HEK293 (cell line): ENCODE measurements at regions not wholly inside any gene's neighbourhood (a gene's known extent, or its start where the extent isn't known, plus 50 kb on each side); places are given as distances from the start of the nearest gene placed in this dataset.

Source experiments
- CTCF ChIA-PET: fragments of 350-600 bp; formaldehyde crosslinking; extraction: SDS; loops from one replicate; lab custom pipeline; 2021; ENCODE audit warnings: antibody characterized with exemption; lab: Yijun Ruan, JAX
- POLR2A ChIA-PET: fragments of 300-600 bp; formaldehyde crosslinking; extraction: SDS; loops from one replicate; lab custom pipeline; 2020; ENCODE audit warnings: antibody characterized with exemption, inconsistent platforms; lab: Yijun Ruan, JAX
- H3K27ac ChIP-seq: fragments of 200-500 bp; sonication (Bioruptor generic); 2 replicates; pipeline ENCODE4 v1.5.1; 2014; ENCODE audit warnings: low read depth, low read length, control low read depth, inconsistent platforms; ENCODE audit errors: extremely low read depth
- H3K36me3 ChIP-seq, 2 experiments: fragments of 200-500 bp in 1 of 2; sonication (Bioruptor generic) in 1 of 2; 1 replicate in 1 of 2; 2 replicates in 1 of 2; pipeline ENCODE4 v1.5.1; 2014 to 2017; ENCODE audit warnings: inconsistent platforms in 2 of 2, low read length in 2 of 2; ENCODE audit not compliant: control insufficient read depth in 2 of 2, insufficient read depth in 1 of 2
- H3K4me1 ChIP-seq: fragments of 200-500 bp; sonication (Bioruptor generic); 2 replicates; pipeline ENCODE4 v1.5.1; 2014; ENCODE audit warnings: mild to moderate bottlenecking, low read length, inconsistent platforms; ENCODE audit not compliant: control insufficient read depth, insufficient read depth
- H3K4me3 ChIP-seq: 2 replicates; pipeline ENCODE4 v1.5.1; 2011; ENCODE audit warnings: low read depth, mild to moderate bottlenecking, control low read depth, low read length, moderate library complexity
- H3K9me3 ChIP-seq: fragments of 200-500 bp; sonication (Bioruptor generic); 2 replicates; pipeline ENCODE4 v1.5.1; 2014; ENCODE audit warnings: low read depth, low read length, inconsistent platforms; ENCODE audit not compliant: control insufficient read depth, insufficient read depth
- EGR2 ChIP-seq: fragments of 450-650 bp; formaldehyde crosslinking; IDR thresholded peaks from 2 replicates; pipeline ENCODE4 v1.5.1; 2016; ENCODE audit warnings: low read depth, missing biosample characterization, missing genetic modification characterization
- FEZF1 ChIP-seq: fragments of 450-650 bp; formaldehyde crosslinking; IDR thresholded peaks from 2 replicates; pipeline ENCODE4 v1.5.1; 2016; ENCODE audit warnings: missing biosample characterization, missing genetic modification characterization
- PRDM1 ChIP-seq: fragments of 450-650 bp; formaldehyde crosslinking; IDR thresholded peaks from 2 replicates; pipeline ENCODE4; 2016; ENCODE audit warnings: missing biosample characterization, missing genetic modification characterization
- SP2 ChIP-seq: fragments of 450-650 bp; formaldehyde crosslinking; IDR thresholded peaks from 2 replicates; pipeline ENCODE4 v1.5.1; 2016; ENCODE audit warnings: missing biosample characterization, missing genetic modification characterization
- SP7 ChIP-seq: fragments of 450-650 bp; formaldehyde crosslinking; IDR thresholded peaks from 2 replicates; pipeline ENCODE4 v1.5.1; 2016; ENCODE audit warnings: missing biosample characterization, missing genetic modification characterization
- YY1 ChIP-seq: fragments of 450-650 bp; formaldehyde crosslinking; IDR thresholded peaks from 2 replicates; pipeline ENCODE4 v1.5.1; 2018; ENCODE audit warnings: missing biosample characterization, missing genetic modification characterization
- ZBTB11 ChIP-seq: fragments of 450-650 bp; formaldehyde crosslinking; conservative IDR thresholded peaks from 2 replicates; pipeline ENCODE4 v1.5.1; 2016; ENCODE audit warnings: low read depth, missing biosample characterization, missing genetic modification characterization
- ZBTB20 ChIP-seq: fragments of 450-650 bp; formaldehyde crosslinking; IDR thresholded peaks from 2 replicates; pipeline ENCODE4 v1.5.1; 2016; ENCODE audit warnings: missing biosample characterization, missing genetic modification characterization
- ZBTB21 ChIP-seq: fragments of 450-650 bp; formaldehyde crosslinking; IDR thresholded peaks from 2 replicates; pipeline ENCODE4 v1.5.1; 2017; ENCODE audit warnings: missing biosample characterization, missing genetic modification characterization
- ZBTB7A ChIP-seq: fragments of 450-650 bp; formaldehyde crosslinking; IDR thresholded peaks from 2 replicates; pipeline ENCODE4 v1.5.1; 2016; ENCODE audit warnings: low read depth, missing biosample characterization, missing genetic modification characterization
- ZFP37 ChIP-seq: fragments of 450-650 bp; formaldehyde crosslinking; IDR thresholded peaks from 2 replicates; pipeline ENCODE4 v1.5.1; 2016; ENCODE audit warnings: missing biosample characterization, missing genetic modification characterization
- ZNF10 ChIP-seq: fragments of 450-650 bp; formaldehyde crosslinking; IDR thresholded peaks from 2 replicates; pipeline ENCODE4 v1.5.1; 2017; ENCODE audit warnings: missing biosample characterization, missing genetic modification characterization
- ZNF202 ChIP-seq: fragments of 450-650 bp; formaldehyde crosslinking; IDR thresholded peaks from 2 replicates; pipeline ENCODE4 v1.5.1; 2016; ENCODE audit warnings: missing biosample characterization, missing genetic modification characterization, borderline replicate concordance
- ZNF24 ChIP-seq: fragments of 450-650 bp; formaldehyde crosslinking; IDR thresholded peaks from 2 replicates; pipeline ENCODE4 v1.5.1; 2016; ENCODE audit warnings: missing biosample characterization, missing genetic modification characterization
- ZNF280C ChIP-seq: fragments of 450-650 bp; formaldehyde crosslinking; IDR thresholded peaks from 2 replicates; pipeline ENCODE4 v1.5.1; 2016; ENCODE audit warnings: missing biosample characterization, missing genetic modification characterization
- ZNF292 ChIP-seq: fragments of 450-650 bp; formaldehyde crosslinking; IDR thresholded peaks from 2 replicates; pipeline ENCODE4 v1.5.1; 2016; ENCODE audit warnings: low read depth, missing biosample characterization, missing genetic modification characterization, borderline replicate concordance
- ZNF362 ChIP-seq: fragments of 450-650 bp; formaldehyde crosslinking; IDR thresholded peaks from 2 replicates; pipeline ENCODE4 v1.5.1; 2016; ENCODE audit warnings: missing biosample characterization, missing genetic modification characterization
- ZNF398 ChIP-seq: fragments of 450-650 bp; formaldehyde crosslinking; IDR thresholded peaks from 2 replicates; pipeline ENCODE4 v1.5.1; 2017; ENCODE audit warnings: missing biosample characterization, missing genetic modification characterization
- ZNF501 ChIP-seq: fragments of 450-650 bp; formaldehyde crosslinking; IDR thresholded peaks from 2 replicates; pipeline ENCODE4 v1.5.1; 2016; ENCODE audit warnings: missing biosample characterization, missing genetic modification characterization
- ZNF555 ChIP-seq: fragments of 450-650 bp; formaldehyde crosslinking; conservative IDR thresholded peaks from 2 replicates; pipeline ENCODE4 v1.5.1; 2017; ENCODE audit warnings: missing biosample characterization, mild to moderate bottlenecking, missing genetic modification characterization, inconsistent platforms
- ZNF561 ChIP-seq: fragments of 450-650 bp; IDR thresholded peaks from 2 replicates; pipeline ENCODE4 v1.5.1; 2018; ENCODE audit warnings: missing biosample characterization, missing genetic modification characterization, borderline replicate concordance
- ZNF571 ChIP-seq: fragments of 450-650 bp; formaldehyde crosslinking; IDR thresholded peaks from 2 replicates; pipeline ENCODE4 v1.5.0; 2017; ENCODE audit warnings: missing biosample characterization, missing genetic modification characterization
- ZNF596 ChIP-seq: fragments of 450-650 bp; IDR thresholded peaks from 2 replicates; pipeline ENCODE4 v1.5.0; 2018; ENCODE audit warnings: missing biosample characterization, mild to moderate bottlenecking, missing genetic modification characterization, moderate library complexity
- ZNF600 ChIP-seq: fragments of 450-650 bp; formaldehyde crosslinking; IDR thresholded peaks from 2 replicates; pipeline ENCODE4 v1.5.1; 2016; ENCODE audit warnings: missing biosample characterization, missing genetic modification characterization
- ZNF664 ChIP-seq: fragments of 450-650 bp; formaldehyde crosslinking; IDR thresholded peaks from 2 replicates; pipeline ENCODE4 v1.5.1; 2016; ENCODE audit warnings: missing biosample characterization, missing genetic modification characterization
- ZNF677 ChIP-seq: fragments of 450-650 bp; IDR thresholded peaks from 2 replicates; pipeline ENCODE4 v1.5.0; 2018; ENCODE audit warnings: missing biosample characterization, mild to moderate bottlenecking, missing genetic modification characterization, moderate library complexity
- ZNF747 ChIP-seq: fragments of 450-650 bp; formaldehyde crosslinking; IDR thresholded peaks from 2 replicates; pipeline ENCODE4 v1.5.1; 2016; ENCODE audit warnings: missing biosample characterization, missing genetic modification characterization
- ZNF768 ChIP-seq: fragments of 450-650 bp; formaldehyde crosslinking; IDR thresholded peaks from 2 replicates; pipeline ENCODE4 v1.5.1; 2018; ENCODE audit warnings: missing biosample characterization, mild to moderate bottlenecking, missing genetic modification characterization
- ZNF777 ChIP-seq: fragments of 450-650 bp; formaldehyde crosslinking; IDR thresholded peaks from 2 replicates; pipeline ENCODE4 v1.5.1; 2017; ENCODE audit warnings: missing biosample characterization, missing genetic modification characterization, borderline replicate concordance

GRCh38 chr19:31610018-31610417, 260.8 kb upstream of the TSHZ3 start (continued):
- no peak for TF ChIP-seq ZFP37 (tag by site-specific recombination)

- H3K4me3 ChIP-seq, result no peak overlapping the region
- no peaks in the 10 kb centered on the region for H3K36me3 ChIP-seq
- no peaks in the 10 kb centered on the region; the same call in 1 of the 2 replicates for H3K9me3 ChIP-seq
- ChIA-PET CTCF (interaction anchor here (0.6 kb wide), 1 partner anchor 737 kb away, joined by 3 read pairs; no protein-coding TSS in a partner anchor), POLR2A (no interaction called here)
- H3K4me1 ChIP-seq, result no peaks in the 10 kb centered on the region
- no peak overlapping the region for H3K27ac ChIP-seq
- TF ChIP-seq EGR2 (tag by site-specific recombination) (no peak), ZNF501 (tag by site-specific recombination) (no peak), ZNF280C (no peak), ZNF747 (no peak), FEZF1 (tag by site-specific recombination) (no peak), YY1 (tag by site-specific recombination) (no peak), ZNF292 (no peak), ZBTB20 (tag by site-specific recombination) (no peak), ZNF571 (tag by site-specific recombination) (no peak), ZNF777 (tag by site-specific recombination) (no peak; the same call in 1 of the 2 replicates), ZBTB21 (tag by site-specific recombination) (no peak), ZNF24 (tag by site-specific recombination) (no peak), ZNF362 (tag by site-specific recombination) (no peak), ZNF768 (no peak), ZBTB7A (tag by site-specific recombination) (no peak), ZNF596 (tag by site-specific recombination) (peak; percentile 88), ZNF561 (tag by site-specific recombination) (no peak), ZNF600 (tag by site-specific recombination) (no peak), ZNF555 (no peak), SP2 (tag by site-specific recombination) (no peak), SP7 (tag by site-specific recombination) (no peak), ZNF10 (no peak), ZBTB11 (tag by site-specific recombination) (no peak), PRDM1 (tag by site-specific recombination) (peak; percentile 98), ZNF677 (no peak), ZNF202 (tag by site-specific recombination) (no peak), ZNF664 (tag by site-specific recombination) (no peak), ZNF398 (no peak)
These were observed 262.0 kb upstream of the TSHZ3 start for GRCh38 chr19:31611046-31611877.
